WI38 (cell line): ENCODE measurements at regions not wholly inside any gene's neighbourhood (a gene's known extent, or its start where the extent isn't known, plus 50 kb on each side); places are given as distances from the start of the nearest gene placed in this dataset.
"Not testable (repeated sequence)": the region's sequence is repeated elsewhere in the genome, so short reads cannot be mapped to it uniquely, and the experiment has no call there.

Source experiments
- H3K4me3 ChIP-seq: 2 replicates; pipeline ENCODE4 v1.5.1; 2011; ENCODE audit warnings: low read depth, mild to moderate bottlenecking, control low read depth, low read length
- CTCF ChIP-seq: IDR thresholded peaks from 2 replicates; pipeline ENCODE4 v1.5.1; 2012; ENCODE audit warnings: low read depth, mild to moderate bottlenecking, control low read depth, low read length

GRCh38 chr6:140001005-140001404 is 626.6 kb upstream of the CITED2 start:
- no peak for TF ChIP-seq CTCF
- no peak overlapping the region for H3K4me3 ChIP-seq

GRCh38 chr6:139999661-140000060 is 625.2 kb upstream of the CITED2 start:
- not testable (repeated sequence) for H3K4me3 ChIP-seq

- H3K4me3 ChIP-seq: not testable (repeated sequence)
Observed at GRCh38 chr6:139998478-139998877, 624.0 kb upstream of the CITED2 start.

GRCh38 chr6:139996253-139996834 is 621.9 kb upstream of the CITED2 start:
- no peak overlapping the region for H3K4me3 ChIP-seq
- no peak for TF ChIP-seq CTCF

- no peak overlapping the region for H3K4me3 ChIP-seq
- TF ChIP-seq CTCF: no peak
Observed at GRCh38 chr6:139994998-139995397, 620.5 kb upstream of the CITED2 start.

GRCh38 chr6:139990856-139991465 is 616.5 kb upstream of the CITED2 start:
- no peak overlapping the region for H3K4me3 ChIP-seq
- TF ChIP-seq CTCF: no peak

- H3K4me3 ChIP-seq: no peak overlapping the region
- TF ChIP-seq CTCF: no peak
Observed at GRCh38 chr6:139990026-139990686, 615.7 kb upstream of the CITED2 start.

- TF ChIP-seq CTCF: no peak
- H3K4me3 ChIP-seq: no peak overlapping the region
Observed at GRCh38 chr6:139988685-139989084, 614.2 kb upstream of the CITED2 start.
